B cell (primary cell): ENCODE measurements at regions not wholly inside any gene's neighbourhood (a gene's known extent, or its start where the extent isn't known, plus 50 kb on each side); places are given as distances from the start of the nearest gene placed in this dataset.

Experiments
- EZH2 ChIP-seq: IDR thresholded peaks from 2 replicates; pipeline ENCODE4 v1.6.1; 2012; ENCODE audit warnings: borderline replicate concordance, low read depth, mild to moderate bottlenecking, moderate library complexity, low read length; ENCODE audit not compliant: insufficient read depth, poor library complexity, severe bottlenecking
- TF ChIP-seq, protein P1 (sequence below): fragments of 200-600 bp; IDR thresholded peaks from one replicate; pipeline ENCODE4 v1.8.0; 2022; ENCODE audit warnings: antibody characterized with exemption, mild to moderate bottlenecking

DNA sequence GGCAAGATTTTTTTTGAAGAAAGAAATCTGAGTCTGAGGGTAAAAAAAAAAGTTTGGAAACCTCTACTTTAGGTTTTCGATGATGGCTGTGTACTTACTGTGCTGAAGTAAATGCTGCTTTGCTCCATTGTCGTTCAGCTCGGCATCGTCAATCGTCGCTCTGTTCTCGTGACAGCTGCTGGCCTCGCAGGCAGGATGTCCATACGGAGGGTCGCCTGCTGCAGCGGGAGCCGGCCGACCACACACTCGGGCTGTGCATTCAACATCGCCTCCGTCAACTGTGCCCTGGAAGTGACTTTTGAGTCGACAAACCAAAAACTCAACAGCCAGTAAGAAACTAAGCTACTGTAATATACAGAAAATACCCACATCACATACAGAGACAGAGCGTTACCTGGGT is 53.1 kb upstream of the SMOC2 start:
- TF ChIP-seq, protein P1, sequence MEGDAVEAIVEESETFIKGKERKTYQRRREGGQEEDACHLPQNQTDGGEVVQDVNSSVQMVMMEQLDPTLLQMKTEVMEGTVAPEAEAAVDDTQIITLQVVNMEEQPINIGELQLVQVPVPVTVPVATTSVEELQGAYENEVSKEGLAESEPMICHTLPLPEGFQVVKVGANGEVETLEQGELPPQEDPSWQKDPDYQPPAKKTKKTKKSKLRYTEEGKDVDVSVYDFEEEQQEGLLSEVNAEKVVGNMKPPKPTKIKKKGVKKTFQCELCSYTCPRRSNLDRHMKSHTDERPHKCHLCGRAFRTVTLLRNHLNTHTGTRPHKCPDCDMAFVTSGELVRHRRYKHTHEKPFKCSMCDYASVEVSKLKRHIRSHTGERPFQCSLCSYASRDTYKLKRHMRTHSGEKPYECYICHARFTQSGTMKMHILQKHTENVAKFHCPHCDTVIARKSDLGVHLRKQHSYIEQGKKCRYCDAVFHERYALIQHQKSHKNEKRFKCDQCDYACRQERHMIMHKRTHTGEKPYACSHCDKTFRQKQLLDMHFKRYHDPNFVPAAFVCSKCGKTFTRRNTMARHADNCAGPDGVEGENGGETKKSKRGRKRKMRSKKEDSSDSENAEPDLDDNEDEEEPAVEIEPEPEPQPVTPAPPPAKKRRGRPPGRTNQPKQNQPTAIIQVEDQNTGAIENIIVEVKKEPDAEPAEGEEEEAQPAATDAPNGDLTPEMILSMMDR: no peak
- TF ChIP-seq EZH2: no peak
